Upper lobe of left lung (tissue), 4 donors: ENCODE measurements at regions not wholly inside any gene's neighbourhood (a gene's known extent, or its start where the extent isn't known, plus 50 kb on each side); places are given as distances from the start of the nearest gene placed in this dataset.

Experiments
- POLR2A ChIP-seq, 4 donors: fragments of 450-650 bp; IDR thresholded peaks; one replicate each; pipeline ENCODE4 v1.5.1; 2016 to 2017; ENCODE audit warnings: antibody characterized with exemption in 4 of 4, mild to moderate bottlenecking in 2 of 4
- POLR2AphosphoS5 ChIP-seq, 2 donors: sonication (generic); formaldehyde crosslinking; IDR thresholded peaks; one replicate each; pipeline ENCODE4 v1.5.1; 2017; ENCODE audit warnings: antibody characterized with exemption in 2 of 2
- TF ChIP-seq, protein P1 (sequence below), 6 experiments: fragments of 450-650 bp in 4 of 6; fragments of 200-600 bp in 2 of 6; sonication (generic) in 2 of 6; IDR thresholded peaks; one replicate each; pipeline ENCODE4 v1.5.1; 2016 to 2019; ENCODE audit warnings: antibody characterized with exemption in 6 of 6

- TF ChIP-seq POLR2AphosphoS5 (IDR thresholded peaks at IDR 0.05): no peak
- TF ChIP-seq, protein P1, sequence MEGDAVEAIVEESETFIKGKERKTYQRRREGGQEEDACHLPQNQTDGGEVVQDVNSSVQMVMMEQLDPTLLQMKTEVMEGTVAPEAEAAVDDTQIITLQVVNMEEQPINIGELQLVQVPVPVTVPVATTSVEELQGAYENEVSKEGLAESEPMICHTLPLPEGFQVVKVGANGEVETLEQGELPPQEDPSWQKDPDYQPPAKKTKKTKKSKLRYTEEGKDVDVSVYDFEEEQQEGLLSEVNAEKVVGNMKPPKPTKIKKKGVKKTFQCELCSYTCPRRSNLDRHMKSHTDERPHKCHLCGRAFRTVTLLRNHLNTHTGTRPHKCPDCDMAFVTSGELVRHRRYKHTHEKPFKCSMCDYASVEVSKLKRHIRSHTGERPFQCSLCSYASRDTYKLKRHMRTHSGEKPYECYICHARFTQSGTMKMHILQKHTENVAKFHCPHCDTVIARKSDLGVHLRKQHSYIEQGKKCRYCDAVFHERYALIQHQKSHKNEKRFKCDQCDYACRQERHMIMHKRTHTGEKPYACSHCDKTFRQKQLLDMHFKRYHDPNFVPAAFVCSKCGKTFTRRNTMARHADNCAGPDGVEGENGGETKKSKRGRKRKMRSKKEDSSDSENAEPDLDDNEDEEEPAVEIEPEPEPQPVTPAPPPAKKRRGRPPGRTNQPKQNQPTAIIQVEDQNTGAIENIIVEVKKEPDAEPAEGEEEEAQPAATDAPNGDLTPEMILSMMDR (IDR thresholded peaks at IDR 0.05): no peak
- TF ChIP-seq POLR2A (IDR thresholded peaks at IDR 0.05): no peak
Observed at GRCh38 chr7:46613551-46613950, 692.5 kb upstream of the IGFBP3 start.
